ENCODE measurements at regions not wholly inside any gene's neighbourhood (a gene's known extent, or its start where the extent isn't known, plus 50 kb on each side); places are given as distances from the start of the nearest gene placed in this dataset.

GRCh38 chr12:127194176-127194575 lies 1072.8 kb upstream of the TMEM132C start:
- TF ChIP-seq CTCF (IDR thresholded peaks at IDR 0.05; ENCODE audit: control insufficient read depth, insufficient read depth, low read depth, low read length, missing control alignments) = no peak
- DNase-seq (ENCODE audit: low read depth) = no peak
- H3K4me3 ChIP-seq (ENCODE audit: control insufficient read depth, low read depth, low read length) = no peak overlapping the region

- TF ChIP-seq CTCF (IDR thresholded peaks at IDR 0.05; ENCODE audit: control insufficient read depth, insufficient read depth, low read depth, low read length, missing control alignments) = no peak
- DNase-seq (ENCODE audit: low read depth) = no peak
- H3K4me3 ChIP-seq (ENCODE audit: control insufficient read depth, low read depth, low read length) = no peak overlapping the region
Measured at GRCh38 chr12:127205781-127206555, 1061.0 kb upstream of the TMEM132C start.

- TF ChIP-seq CTCF (IDR thresholded peaks at IDR 0.05; ENCODE audit: control insufficient read depth, insufficient read depth, low read depth, low read length, missing control alignments) = no peak
- no peak overlapping the region for H3K4me3 ChIP-seq (ENCODE audit: control insufficient read depth, low read depth, low read length)
- no peak for DNase-seq (ENCODE audit: low read depth)
Measured at GRCh38 chr12:127209318-127209717, 1057.7 kb upstream of the TMEM132C start.

- TF ChIP-seq CTCF (IDR thresholded peaks at IDR 0.05; ENCODE audit: control insufficient read depth, insufficient read depth, low read depth, low read length, missing control alignments) = no peak
- no peak overlapping the region for H3K4me3 ChIP-seq (ENCODE audit: control insufficient read depth, low read depth, low read length)
- DNase-seq (ENCODE audit: low read depth) = no peak
Measured at GRCh38 chr12:127214186-127214585, 1052.8 kb upstream of the TMEM132C start.

GRCh38 chr12:127223011-127223410 lies 1044.0 kb upstream of the TMEM132C start:
- no peak overlapping the region for H3K4me3 ChIP-seq (ENCODE audit: control insufficient read depth, low read depth, low read length)
- TF ChIP-seq CTCF (IDR thresholded peaks at IDR 0.05; ENCODE audit: control insufficient read depth, insufficient read depth, low read depth, low read length, missing control alignments) = no peak
- DNase-seq (ENCODE audit: low read depth) = no peak

GRCh38 chr12:127223731-127224130 lies 1043.2 kb upstream of the TMEM132C start:
- H3K4me3 ChIP-seq (ENCODE audit: control insufficient read depth, low read depth, low read length) = no peak overlapping the region
- no peak for DNase-seq (ENCODE audit: low read depth)
- no peak for TF ChIP-seq CTCF (IDR thresholded peaks at IDR 0.05; ENCODE audit: control insufficient read depth, insufficient read depth, low read depth, low read length, missing control alignments)
